Endodermal cell (in vitro differentiated cells): ENCODE measurements at regions not wholly inside any gene's neighbourhood (a gene's known extent, or its start where the extent isn't known, plus 50 kb on each side); places are given as distances from the start of the nearest gene placed in this dataset.
"Not testable (repeated sequence)": the region's sequence is repeated elsewhere in the genome, so short reads cannot be mapped to it uniquely, and the experiment has no call there.

Experiments used
- DNase-seq: peaks from one replicate; pipeline ENCODE4 v3.0.0-alpha.2; 2017
- H3K27ac ChIP-seq: 2 replicates; pipeline ENCODE4 v1.5.1; 2013; ENCODE audit warnings: mild to moderate bottlenecking, low read depth, low read length, moderate library complexity
- H3K27me3 ChIP-seq: 2 replicates; pipeline ENCODE4 v1.6.1; 2013; ENCODE audit warnings: mild to moderate bottlenecking, low read length, moderate library complexity; ENCODE audit not compliant: insufficient read depth, control insufficient read depth, poor library complexity, severe bottlenecking
- H3K36me3 ChIP-seq: 2 replicates; pipeline ENCODE4 v1.7.0; 2013; ENCODE audit warnings: mild to moderate bottlenecking, low read length, moderate library complexity; ENCODE audit not compliant: control insufficient read depth, insufficient read depth
- H3K4me1 ChIP-seq: one replicate; pipeline ENCODE4 v1.7.0; 2013; ENCODE audit warnings: low read length; ENCODE audit not compliant: control insufficient read depth, insufficient read depth
- H3K4me3 ChIP-seq: 2 replicates; pipeline ENCODE4 v1.5.1; 2013; ENCODE audit warnings: mild to moderate bottlenecking, low read length, moderate library complexity
- H3K9ac ChIP-seq: 2 replicates; pipeline ENCODE4 v1.6.1; 2013; ENCODE audit warnings: mild to moderate bottlenecking, low read length, moderate library complexity; ENCODE audit not compliant: poor library complexity, severe bottlenecking; ENCODE audit errors: extremely low read depth
- H3K9me3 ChIP-seq: 2 replicates; pipeline ENCODE4 v1.6.1; 2013; ENCODE audit warnings: mild to moderate bottlenecking, low read length, moderate library complexity; ENCODE audit not compliant: control insufficient read depth
- H3K27ac Mint-ChIP-seq: 2 replicates; pipeline ENCODE4 v1.8.0; 2020; ENCODE audit warnings: mixed read lengths
- H3K27me3 Mint-ChIP-seq: 2 replicates; pipeline ENCODE4 v1.8.0; 2021; ENCODE audit warnings: mild to moderate bottlenecking, mixed read lengths; ENCODE audit not compliant: insufficient read depth
- H3K36me3 Mint-ChIP-seq: 2 replicates; pipeline ENCODE4 v1.8.0; 2020; ENCODE audit warnings: low read depth, mixed read lengths
- H3K4me1 Mint-ChIP-seq: 2 replicates; pipeline ENCODE4 v1.8.0; 2020; ENCODE audit warnings: mixed read lengths
- H3K4me3 Mint-ChIP-seq: 2 replicates; pipeline ENCODE4 v1.8.0; 2020; ENCODE audit warnings: mild to moderate bottlenecking, moderate library complexity, mixed read lengths
- H3K9me3 Mint-ChIP-seq: 2 replicates; pipeline ENCODE4 v1.8.0; 2020; ENCODE audit warnings: mild to moderate bottlenecking, mixed read lengths
- CTCF ChIP-seq: fragments of 200-600 bp; sonication (generic); conservative IDR thresholded peaks from 2 replicates; pipeline ENCODE4 v1.5.0; 2021; ENCODE audit warnings: antibody characterized with exemption, mild to moderate bottlenecking
- WGBS, 2 experiments: methylation state at CpG; one replicate each; pipeline versions ENCODE4 v1.1.5 to v1.1.7; 2013; ENCODE audit warnings: missing lambda C conversion rate in 2 of 2, mixed read lengths in 1 of 2; ENCODE audit not compliant: insufficient coverage in 1 of 2, insufficient read length in 1 of 2; 5-methylcytosine and 5-hydroxymethylcytosine counted together

- Mint-ChIP-seq H3K4me1 (no peaks in the 10 kb centered on the region), H3K27me3 (no peaks in the 10 kb centered on the region), H3K36me3 (no peaks in the 10 kb centered on the region), H3K9me3 (no peaks in the 10 kb centered on the region), H3K27ac (no peak overlapping the region), H3K4me3 (no peak overlapping the region)
- Histone ChIP-seq H3K36me3 (no peaks in the 10 kb centered on the region), H3K27me3 (no peaks in the 10 kb centered on the region), H3K4me1 (no peaks in the 10 kb centered on the region), H3K9me3 (no peaks in the 10 kb centered on the region), H3K27ac (no peak overlapping the region), H3K4me3 (no peak overlapping the region), H3K9ac (no peak overlapping the region)
- no peak for DNase-seq
- TF ChIP-seq CTCF, result no peak
- WGBS, 2 experiments, result 95 to 100% methylated on average over 1 of the region's 1 CpG
Observed at GRCh38 chr17:70717042-70717441, 547.7 kb downstream of the KCNJ2 start.

GRCh38 chr17:70736375-70736957 is 567.1 kb downstream of the KCNJ2 start:
- Histone ChIP-seq H3K36me3 (no peaks in the 10 kb centered on the region), H3K9me3 (no peaks in the 10 kb centered on the region), H3K27me3 (no peaks in the 10 kb centered on the region), H3K27ac (no peak overlapping the region), H3K4me1 (no peaks in the 10 kb centered on the region), H3K9ac (no peak overlapping the region), H3K4me3 (no peak overlapping the region)
- Mint-ChIP-seq H3K27me3 (no peaks in the 10 kb centered on the region), H3K4me1 (no peaks in the 10 kb centered on the region), H3K9me3 (no peaks in the 10 kb centered on the region), H3K27ac (no peak overlapping the region), H3K4me3 (no peak overlapping the region), H3K36me3 (no peaks in the 10 kb centered on the region)
- 95% methylated on average over 4 of the region's 4 CpGs; no CpG with 5 or more reads in 1 of the 2 experiments for WGBS, 2 experiments
- no peak for TF ChIP-seq CTCF
- DNase-seq, result no peak

- Mint-ChIP-seq H3K9me3 (no peaks in the 10 kb centered on the region), H3K4me1 (no peaks in the 10 kb centered on the region), H3K27ac (no peak overlapping the region), H3K36me3 (no peaks in the 10 kb centered on the region), H3K27me3 (no peaks in the 10 kb centered on the region), H3K4me3 (no peak overlapping the region)
- Histone ChIP-seq H3K9me3 (no peaks in the 10 kb centered on the region), H3K27me3 (no peaks in the 10 kb centered on the region), H3K4me3 (no peak overlapping the region), H3K4me1 (no peaks in the 10 kb centered on the region), H3K27ac (no peak overlapping the region), H3K36me3 (no peaks in the 10 kb centered on the region), H3K9ac (no peak overlapping the region)
- DNase-seq, result no peak
- 94 to 100% methylated on average over 1 to 2 of the region's 2 CpGs for WGBS, 2 experiments
- no peak for TF ChIP-seq CTCF
Observed at GRCh38 chr17:70739065-70739464, 569.7 kb downstream of the KCNJ2 start.

- H3K27me3 Mint-ChIP-seq, H3K9me3 Mint-ChIP-seq: not testable (repeated sequence)
- WGBS, 2 experiments, result 100% methylated on average over 1 of the region's 1 CpG; no CpG with 5 or more reads in 1 of the 2 experiments
Observed at GRCh38 chr17:70746574-70746973, 577.2 kb downstream of the KCNJ2 start.

More at GRCh38 chr17:70746574-70746973, 577.2 kb downstream of the KCNJ2 start:
- not testable (repeated sequence) for H3K9me3 ChIP-seq, H3K9ac ChIP-seq, H3K27ac ChIP-seq, H3K27ac Mint-ChIP-seq, H3K4me1 ChIP-seq, H3K36me3 Mint-ChIP-seq, H3K4me3 Mint-ChIP-seq, H3K4me1 Mint-ChIP-seq, H3K27me3 ChIP-seq, H3K36me3 ChIP-seq, DNase-seq, H3K4me3 ChIP-seq
